H1 (cell line): ENCODE measurements at regions not wholly inside any gene's neighbourhood (a gene's known extent, or its start where the extent isn't known, plus 50 kb on each side); places are given as distances from the start of the nearest gene placed in this dataset.

ENCODE experiments used
- CTCF ChIA-PET: fragments of 300-600 bp; sonication (Branson Sonifier 250); formaldehyde crosslinking; loops from one replicate; lab custom pipeline; 2021; ENCODE audit not compliant: partially characterized antibody; lab: Charles Lee
- POLR2A ChIA-PET: fragments of 300-600 bp; sonication (Branson Sonifier 250); formaldehyde crosslinking; loops from one replicate; lab custom pipeline; 2021; ENCODE audit warnings: inconsistent platforms; ENCODE audit not compliant: partially characterized antibody; lab: Charles Lee
- DNase-seq, 2 experiments: peaks; one replicate each; pipeline versions ENCODE4 v3.0.0 to v3.0.0-alpha.2; 2010 to 2022; ENCODE audit warnings: low spot score in 2 of 2, low read depth in 1 of 2, mixed read lengths in 1 of 2
- FAIRE-seq: peaks from 2 replicates; lab custom pipeline; 2011; peaks lifted over from hg19 to GRCh38; lab: Jason Lieb, UNC
- H2AFZ ChIP-seq: 2 replicates; pipeline ENCODE4 v1.8.1; 2012; ENCODE audit warnings: low read length, inconsistent platforms
- H2AK5ac ChIP-seq: 2 replicates; pipeline ENCODE4 v1.6.1; 2013; ENCODE audit warnings: low read depth, low read length
- H2BK120ac ChIP-seq: replicated peaks from 2 replicates; pipeline ENCODE3; 2013; ENCODE audit warnings: low read depth, low read length, inconsistent platforms
- H2BK12ac ChIP-seq: 2 replicates; pipeline ENCODE4 v1.6.1; 2013; ENCODE audit warnings: low read depth, low read length
- H2BK15ac ChIP-seq: 2 replicates; pipeline ENCODE4 v1.6.1; 2013; ENCODE audit warnings: low read length
- H2BK20ac ChIP-seq: 2 replicates; pipeline ENCODE4 v1.6.1; 2013; ENCODE audit warnings: low read length
- H2BK5ac ChIP-seq: 2 replicates; pipeline ENCODE4 v1.6.1; 2013; ENCODE audit warnings: low read depth, low read length
- H3K14ac ChIP-seq: 2 replicates; pipeline ENCODE4 v1.6.1; 2013; ENCODE audit warnings: inconsistent platforms; ENCODE audit not compliant: insufficient read length
- H3K18ac ChIP-seq: 2 replicates; pipeline ENCODE4 v1.6.1; 2013; ENCODE audit warnings: low read length; ENCODE audit errors: extremely low read depth
- H3K23ac ChIP-seq: 2 replicates; pipeline ENCODE4 v1.6.1; 2013; ENCODE audit warnings: inconsistent platforms; ENCODE audit not compliant: insufficient read length
- H3K23me2 ChIP-seq: 2 replicates; pipeline ENCODE4 v1.6.1; 2013; ENCODE audit warnings: low read depth, low read length
- H3K27ac ChIP-seq: 2 replicates; pipeline ENCODE4 v1.6.1; 2011; ENCODE audit warnings: low read depth, low read length, inconsistent platforms
- H3K27me3 ChIP-seq, 4 experiments: replicated peaks in 1 of 4; 1 replicate in 1 of 4; 2 replicates in 3 of 4; pipeline versions ENCODE4 v1.6.1 to v1.8.1; 2011 to 2013; ENCODE audit warnings: low read length in 3 of 4, mild to moderate bottlenecking in 3 of 4, inconsistent platforms in 2 of 4, mixed read lengths in 2 of 4, moderate library complexity in 1 of 4; ENCODE audit not compliant: control insufficient read depth in 3 of 4, insufficient read depth in 3 of 4; ENCODE audit errors: extremely low read depth in 1 of 4
- H3K36me3 ChIP-seq, 4 experiments: 2 replicates each; pipeline versions ENCODE4 v1.6.1 to v1.8.1; 2011 to 2013; ENCODE audit warnings: mild to moderate bottlenecking in 4 of 4, low read length in 3 of 4, moderate library complexity in 2 of 4, control low read depth in 1 of 4, inconsistent platforms in 1 of 4; ENCODE audit not compliant: insufficient read depth in 4 of 4, control insufficient read depth in 2 of 4
- H3K4ac ChIP-seq: replicated peaks from 2 replicates; pipeline ENCODE3; 2013; ENCODE audit warnings: low read length, low read depth, mixed read lengths, inconsistent platforms; ENCODE audit not compliant: insufficient read length
- H3K4me1 ChIP-seq, 4 experiments: replicated peaks in 1 of 4; 1 replicate in 1 of 4; 2 replicates in 3 of 4; pipeline versions ENCODE4 v1.6.1 to v1.8.1; 2011 to 2013; ENCODE audit warnings: low read length in 3 of 4, inconsistent platforms in 2 of 4, mixed read lengths in 1 of 4; ENCODE audit not compliant: insufficient read depth in 4 of 4, control insufficient read depth in 3 of 4
- H3K4me2 ChIP-seq, 2 experiments: 2 replicates each; pipeline versions ENCODE4 v1.6.1 to v1.8.1; 2011 to 2013; ENCODE audit warnings: low read depth in 2 of 2, low read length in 2 of 2, control low read depth in 1 of 2, inconsistent platforms in 1 of 2, mild to moderate bottlenecking in 1 of 2; ENCODE audit not compliant: insufficient read depth in 1 of 2
- H3K4me3 ChIP-seq, 4 experiments: fragments of 200-600, 300-600 bp in 1 of 4; sonication (generic), shearing (Covaris generic), sonication (Bioruptor Twin) in 1 of 4; 2 replicates each; pipeline versions ENCODE4 v1.5.1 to v1.8.1; 2011 to 2016; ENCODE audit warnings: low read length in 4 of 4, low read depth in 3 of 4, control low read depth in 2 of 4, inconsistent platforms in 2 of 4, mild to moderate bottlenecking in 2 of 4, mixed read lengths in 1 of 4, moderate library complexity in 1 of 4; ENCODE audit not compliant: insufficient read depth in 2 of 4; ENCODE audit errors: extremely low read depth in 1 of 4
- H3K56ac ChIP-seq: replicated peaks from 2 replicates; pipeline ENCODE3; 2013; ENCODE audit warnings: low read depth, mild to moderate bottlenecking, mixed read lengths, low read length, inconsistent platforms; ENCODE audit not compliant: insufficient read length
- H3K79me1 ChIP-seq: 2 replicates; pipeline ENCODE4 v1.6.1; 2013; ENCODE audit warnings: low read depth, low read length, control low read depth
- H3K79me2 ChIP-seq, 2 experiments: 2 replicates each; pipeline versions ENCODE4 v1.6.1 to v1.8.1; 2012 to 2013; ENCODE audit warnings: low read length in 2 of 2, mild to moderate bottlenecking in 2 of 2, inconsistent platforms in 1 of 2; ENCODE audit not compliant: insufficient read depth in 2 of 2, control insufficient read depth in 1 of 2
- H3K9ac ChIP-seq, 4 experiments: replicated peaks in 1 of 4; 1 replicate in 1 of 4; 2 replicates in 3 of 4; pipeline versions ENCODE4 v1.6.1 to v1.8.1; 2011 to 2013; ENCODE audit warnings: low read depth in 3 of 4, low read length in 3 of 4, control low read depth in 2 of 4, mild to moderate bottlenecking in 2 of 4, moderate library complexity in 2 of 4, inconsistent platforms in 1 of 4; ENCODE audit errors: extremely low read depth in 1 of 4
- H3K9me3 ChIP-seq, 2 experiments: 2 replicates each; pipeline versions ENCODE4 v1.6.1 to v1.8.1; 2012 to 2013; ENCODE audit warnings: mild to moderate bottlenecking in 2 of 2, moderate library complexity in 2 of 2, control low read depth in 1 of 2, inconsistent platforms in 1 of 2, low read depth in 1 of 2, low read length in 1 of 2, mixed read lengths in 1 of 2; ENCODE audit not compliant: insufficient read depth in 2 of 2
- H4K20me1 ChIP-seq, 2 experiments: replicated peaks in 1 of 2; 2 replicates each; pipeline versions ENCODE3 to v1.8.1; 2011 to 2013; ENCODE audit warnings: inconsistent platforms in 2 of 2, low read length in 2 of 2, mild to moderate bottlenecking in 1 of 2; ENCODE audit not compliant: insufficient read depth in 2 of 2, control insufficient read depth in 1 of 2
- H4K5ac ChIP-seq: 2 replicates; pipeline ENCODE4 v1.6.1; 2013; ENCODE audit warnings: low read length, low read depth, mixed read lengths, inconsistent platforms; ENCODE audit not compliant: insufficient read length
- H4K8ac ChIP-seq: 2 replicates; pipeline ENCODE4 v1.8.0; 2013; ENCODE audit warnings: mild to moderate bottlenecking, moderate library complexity, low read length, inconsistent platforms; ENCODE audit not compliant: insufficient read depth; ENCODE audit errors: extremely low read depth
- H4K91ac ChIP-seq: replicated peaks from 2 replicates; pipeline ENCODE3; 2013; ENCODE audit warnings: low read length, mixed read lengths, inconsistent platforms; ENCODE audit not compliant: insufficient read length
- BACH1 ChIP-seq: IDR thresholded peaks from 2 replicates; pipeline ENCODE4 v1.6.1; 2012; ENCODE audit warnings: low read length, improper control_type of control experiment
- CBX8 ChIP-seq: fragments of 300-800, 300-1000 bp; sonication (generic); IDR thresholded peaks from 2 replicates; pipeline ENCODE4 v1.7.1; 2016; ENCODE audit warnings: low read depth, low read length, borderline replicate concordance
- JUND ChIP-seq: IDR thresholded peaks from 2 replicates; pipeline ENCODE4 v1.6.1; 2011; ENCODE audit warnings: mild to moderate bottlenecking, improper control_type of control experiment, low read length
- POLR2A ChIP-seq, 2 experiments: IDR thresholded peaks; 1 replicate in 1 of 2; 2 replicates in 1 of 2; pipeline ENCODE4 v1.6.1; 2011; ENCODE audit warnings: low read depth in 2 of 2, low read length in 2 of 2, mild to moderate bottlenecking in 2 of 2; ENCODE audit errors: control extremely low read depth in 1 of 2
- TAF7 ChIP-seq: optimal IDR thresholded peaks from 2 replicates; pipeline ENCODE3; 2011; ENCODE audit warnings: low read depth, mild to moderate bottlenecking, inconsistent platforms, low read length, moderate library complexity, borderline replicate concordance
- TBP ChIP-seq: IDR thresholded peaks from 2 replicates; pipeline ENCODE4 v1.6.1; 2011; ENCODE audit warnings: low read depth, low read length, improper control_type of control experiment
- WGBS, 2 experiments: shearing (Covaris generic) in 1 of 2; methylation state at CpG; one replicate each; pipeline versions ENCODE4 v1.1.6 to v1.1.7; 2013 to 2015; ENCODE audit warnings: low lambda C conversion rate in 2 of 2, mixed read lengths in 2 of 2, inconsistent platforms in 1 of 2, low coverage in 1 of 2, missing lambda C conversion rate in 1 of 2; ENCODE audit not compliant: insufficient replicate concordance in 2 of 2, insufficient coverage in 1 of 2, insufficient read length in 1 of 2; ENCODE audit errors: extremely low coverage in 1 of 2, missing lambda C conversion rate in 1 of 2; 5-methylcytosine and 5-hydroxymethylcytosine counted together
- TF ChIP-seq, protein P1 (sequence below): IDR thresholded peaks from 2 replicates; pipeline ENCODE4 v1.6.1; 2012; ENCODE audit warnings: inconsistent platforms

DNA sequence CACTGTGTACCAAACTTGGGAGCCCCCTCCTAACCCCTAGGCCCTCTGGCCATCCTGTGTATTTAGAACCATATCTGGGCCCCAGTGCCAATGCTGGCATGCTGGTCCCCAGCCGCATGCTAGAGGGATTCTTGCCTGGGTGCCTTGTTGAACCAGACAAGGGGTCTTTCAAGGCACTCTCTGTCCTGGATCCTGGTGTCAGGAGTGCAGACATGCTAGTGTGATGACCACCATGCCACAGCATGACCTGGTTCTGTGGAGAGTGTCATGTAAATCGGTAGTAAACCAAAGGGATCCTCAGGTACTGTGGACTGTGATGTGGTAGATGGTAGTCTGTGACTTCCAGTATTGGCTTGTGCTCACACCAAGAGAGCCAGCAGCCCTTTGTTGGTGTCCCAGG, 222.2 kb upstream of the PODXL start:
- POLR2A ChIA-PET, result no interaction called here
- CTCF ChIA-PET, result interaction anchor here (0.6 kb wide), 1 partner anchor 87 kb away, joined by 3 read pairs; no protein-coding TSS in a partner anchor
- no peak overlapping the region for H3K18ac ChIP-seq
- no peak overlapping the region for H3K4me3 ChIP-seq
- no peak overlapping the region for H3K4me2 ChIP-seq
- no peak overlapping the region for H2BK5ac ChIP-seq
- no peak overlapping the region for H2AFZ ChIP-seq
- 100% methylated on average over 2 of the region's 2 CpGs; no CpG with 5 or more reads in 1 of the 2 experiments for WGBS, 2 experiments
- no peaks in the 10 kb centered on the region for H3K79me2 ChIP-seq
- H2BK120ac ChIP-seq, result no peak overlapping the region
- H2BK15ac ChIP-seq, result no peak overlapping the region
- H3K27me3 ChIP-seq, result no peaks in the 10 kb centered on the region
- H3K79me1 ChIP-seq, result no peaks in the 10 kb centered on the region
- no peak overlapping the region for H3K14ac ChIP-seq
- H3K56ac ChIP-seq, result no peak overlapping the region
- no peaks in the 10 kb centered on the region for H3K23me2 ChIP-seq
- no peaks in the 10 kb centered on the region for H3K9me3 ChIP-seq
- DNase-seq (no peak), FAIRE-seq (no peak)
- H4K8ac ChIP-seq, result no peak overlapping the region; the same call in 1 of the 2 replicates
- H4K91ac ChIP-seq, result no peak overlapping the region
- no peaks in the 10 kb centered on the region for H3K36me3 ChIP-seq
- H4K20me1 ChIP-seq, result no peaks in the 10 kb centered on the region
- no peak overlapping the region for H3K27ac ChIP-seq
- H2BK12ac ChIP-seq, result no peak overlapping the region
- H3K23ac ChIP-seq, result no peak overlapping the region
- no peak overlapping the region for H4K5ac ChIP-seq
- H3K4me1 ChIP-seq, result 0 out of 7 replicates have a peak, but pooled peaks cover 0 to 4% (median 0%) of the 10 kb centered on the region in 4 experiments
- H2AK5ac ChIP-seq, result no peak overlapping the region
- H3K9ac ChIP-seq, result no peak overlapping the region
- H2BK20ac ChIP-seq, result no peak overlapping the region
- H3K4ac ChIP-seq, result no peak overlapping the region
- no peak for TF ChIP-seq CBX8
- TF ChIP-seq POLR2A (IDR thresholded peaks at IDR 0.05; ENCODE audit: control extremely low read depth in 1 of 2, low read depth in 2 of 2, low read length in 2 of 2), result no peak
- TF ChIP-seq TBP, result no peak
- TF ChIP-seq, protein P1, sequence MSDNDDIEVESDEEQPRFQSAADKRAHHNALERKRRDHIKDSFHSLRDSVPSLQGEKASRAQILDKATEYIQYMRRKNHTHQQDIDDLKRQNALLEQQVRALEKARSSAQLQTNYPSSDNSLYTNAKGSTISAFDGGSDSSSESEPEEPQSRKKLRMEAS, result no peak
- no peak for TF ChIP-seq TAF7
- no peak for TF ChIP-seq JUND
- TF ChIP-seq BACH1, result no peak
